DMS53 treated with DMSO at 0.1 percent for 48 hours (cell line): ENCODE measurements at regions not wholly inside any gene's neighbourhood (a gene's known extent, or its start where the extent isn't known, plus 50 kb on each side); places are given as distances from the start of the nearest gene placed in this dataset.

Source experiments
- DNase-seq: peaks from one replicate; lab custom pipeline; 2025; ENCODE audit not compliant: unreplicated experiment; lab: John Stamatoyannopoulos, UW

DNA sequence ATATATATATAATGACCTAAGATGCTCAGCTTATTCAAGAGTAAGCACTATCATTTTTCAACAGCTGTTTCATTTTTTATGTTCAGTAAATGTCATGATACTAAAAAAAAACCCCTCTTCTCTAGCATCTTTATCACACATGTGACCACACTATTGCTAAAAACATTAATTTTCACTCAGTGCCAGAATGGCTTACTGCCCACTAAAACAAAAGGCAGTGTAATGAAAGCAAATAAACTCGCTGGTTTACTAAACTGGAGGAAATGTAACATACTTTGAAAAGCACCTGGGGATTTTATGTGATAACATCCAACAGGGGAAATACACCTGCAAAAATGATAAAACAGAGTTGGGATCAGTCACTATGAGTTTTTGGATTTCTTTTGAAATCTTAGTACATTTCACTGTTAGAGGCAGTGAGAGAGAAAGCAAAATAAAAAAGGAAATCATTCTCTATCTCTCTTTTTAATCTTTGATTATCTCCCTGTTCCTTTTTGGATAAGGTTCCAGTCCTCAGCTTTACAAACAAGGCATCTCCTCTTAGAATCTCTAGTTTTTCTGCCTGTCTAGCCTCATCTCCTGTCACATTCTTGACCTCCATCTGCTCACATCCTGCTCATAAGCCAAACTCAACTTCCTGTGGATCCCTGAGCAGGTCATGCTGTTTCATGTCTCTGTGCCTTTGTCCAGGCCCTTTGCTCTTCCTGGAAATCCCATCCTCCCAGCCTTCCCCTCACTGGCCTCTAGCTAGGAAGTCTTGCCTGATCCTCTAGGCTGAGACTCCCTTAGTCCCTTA is 338.0 kb downstream of the MAN2A1 start:
- no peak for DNase-seq

GRCh38 chr5:110031402-110032140 is 341.8 kb downstream of the MAN2A1 start:
- peak; percentile 10 for DNase-seq

- no peak for DNase-seq
Measured at GRCh38 chr5:110032376-110032775, 342.6 kb downstream of the MAN2A1 start.

- no peak for DNase-seq
Measured at GRCh38 chr5:110034056-110034600, 344.4 kb downstream of the MAN2A1 start.

GRCh38 chr5:110038297-110038997 is 348.7 kb downstream of the MAN2A1 start:
- no peak for DNase-seq

DNA sequence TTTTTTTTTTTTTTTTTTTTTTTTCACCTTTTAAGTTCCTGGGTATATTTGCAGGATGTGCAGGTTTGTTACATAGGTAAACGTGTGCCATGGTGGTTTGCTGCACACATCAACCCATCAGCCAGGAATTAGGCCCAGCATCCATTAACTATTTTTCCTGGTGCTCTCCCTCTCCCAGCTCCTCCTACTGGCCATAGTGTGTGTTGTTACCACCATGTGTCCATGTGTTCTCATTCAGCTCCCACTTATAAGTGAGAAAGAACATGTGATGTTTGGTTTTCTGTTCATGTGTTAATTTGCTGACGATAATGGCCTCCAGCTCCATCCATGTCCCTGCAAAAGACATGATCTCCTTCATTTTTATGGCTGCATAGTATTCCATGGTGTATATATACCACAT is 350.5 kb downstream of the MAN2A1 start:
- no peak for DNase-seq

GRCh38 chr5:110043025-110043424 is 353.3 kb downstream of the MAN2A1 start:
- no peak for DNase-seq

DNA sequence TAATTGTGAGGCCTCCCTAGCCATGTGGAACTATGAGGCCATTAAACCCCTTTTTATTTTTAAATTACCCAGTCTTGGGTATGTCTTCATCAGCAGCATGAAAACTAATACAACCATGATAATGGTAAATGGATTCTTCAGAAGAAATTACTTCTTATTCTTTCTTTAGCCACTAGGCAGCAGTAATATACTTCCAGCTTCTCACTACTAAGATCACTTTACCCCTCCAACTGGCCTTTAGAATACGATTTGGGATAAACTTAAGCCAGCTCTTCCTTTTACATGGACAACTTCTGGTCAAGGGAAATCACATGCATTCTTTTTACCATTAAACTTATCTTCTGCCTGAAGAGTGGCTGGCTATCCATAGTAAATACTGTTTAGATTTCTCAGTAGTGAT is 355.4 kb downstream of the MAN2A1 start:
- no peak for DNase-seq

DNA sequence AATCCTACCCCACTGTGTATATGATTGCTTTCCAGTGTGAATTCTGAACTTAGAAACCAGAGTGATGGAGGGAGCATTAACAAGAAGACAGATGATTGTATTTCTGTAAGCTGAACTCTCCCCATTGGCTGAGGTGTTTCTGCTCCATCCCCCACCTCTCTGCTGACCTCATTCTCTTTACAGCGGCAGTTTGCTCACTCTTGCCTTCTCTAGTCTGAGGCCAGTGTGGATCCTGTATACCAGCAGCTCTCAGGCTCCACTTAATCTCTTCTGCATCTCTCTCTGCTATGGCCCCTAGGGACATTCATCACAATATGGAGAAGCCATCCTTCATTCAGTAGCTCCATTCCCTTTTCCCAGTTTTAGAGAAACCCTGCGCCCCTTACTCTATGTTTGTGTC is 358.8 kb downstream of the MAN2A1 start:
- DNase-seq = no peak

GRCh38 chr5:110049816-110050215 is 360.1 kb downstream of the MAN2A1 start:
- no peak for DNase-seq

- no peak for DNase-seq
Measured at GRCh38 chr5:110050640-110051345, 361.1 kb downstream of the MAN2A1 start.

DNA sequence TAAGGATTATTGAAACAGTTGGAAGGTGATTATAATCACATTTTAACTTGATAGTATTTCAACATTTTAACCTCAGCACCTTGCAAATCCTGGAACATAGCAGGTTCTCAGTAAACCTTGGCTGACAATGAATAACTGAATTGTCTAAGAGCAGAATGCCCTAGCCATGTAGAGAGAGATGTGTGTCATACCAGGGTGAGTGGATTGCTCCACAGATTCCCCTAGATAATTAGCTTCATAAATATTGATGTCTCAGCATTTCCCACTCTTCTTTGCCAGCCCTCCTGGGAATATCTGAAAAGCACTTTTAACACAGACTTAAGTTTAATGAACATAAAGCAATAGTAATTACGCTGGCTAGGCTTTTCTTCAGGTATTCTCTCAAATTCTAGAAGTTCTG is 363.5 kb downstream of the MAN2A1 start:
- DNase-seq = no peak

DNA sequence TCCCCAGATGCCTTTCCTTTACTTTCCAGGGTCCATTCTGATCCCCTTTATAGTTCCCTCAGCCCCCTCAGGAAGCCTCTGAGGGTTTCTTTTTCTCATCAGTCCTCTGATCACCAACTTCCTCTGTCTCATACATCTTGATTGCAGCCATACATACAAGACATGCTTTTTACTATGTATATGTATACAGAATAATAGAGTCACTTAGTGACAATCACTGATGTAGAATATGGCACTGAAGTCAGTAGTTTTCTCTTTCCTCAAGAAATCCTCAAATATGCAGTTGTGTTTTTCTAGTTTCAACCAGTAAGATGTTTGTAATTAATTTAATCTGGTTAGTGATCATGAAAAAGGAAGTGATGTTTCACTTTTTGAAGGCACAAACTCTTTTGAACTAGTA is 364.1 kb downstream of the MAN2A1 start:
- no peak for DNase-seq

GRCh38 chr5:110054240-110054639 is 364.5 kb downstream of the MAN2A1 start:
- peak; percentile 11 for DNase-seq

- no peak for DNase-seq
Measured at GRCh38 chr5:110055302-110055701, 365.6 kb downstream of the MAN2A1 start.

- DNase-seq = no peak
Measured at GRCh38 chr5:110056580-110057114, 366.9 kb downstream of the MAN2A1 start.

GRCh38 chr5:110058175-110058574 is 368.4 kb downstream of the MAN2A1 start:
- DNase-seq = no peak

DNA sequence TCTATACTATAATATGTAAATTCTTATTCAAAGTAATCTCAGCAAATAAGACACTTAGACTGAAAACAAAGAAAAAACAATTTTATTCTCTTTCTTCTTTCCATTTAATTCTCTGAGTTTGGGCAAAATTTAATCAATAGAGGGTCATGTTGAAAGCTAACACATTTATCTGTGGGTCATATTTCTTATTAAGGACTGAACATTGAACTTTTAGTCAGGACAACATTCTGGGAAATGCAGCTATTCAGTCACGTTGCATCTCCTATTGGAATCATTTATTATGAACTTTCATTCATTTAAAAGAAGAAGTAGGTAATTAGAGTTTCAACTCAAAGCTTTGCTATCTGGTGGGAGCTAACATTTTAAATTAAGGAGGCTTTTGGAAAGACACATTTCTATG is 372.5 kb downstream of the MAN2A1 start:
- DNase-seq = no peak

DNA sequence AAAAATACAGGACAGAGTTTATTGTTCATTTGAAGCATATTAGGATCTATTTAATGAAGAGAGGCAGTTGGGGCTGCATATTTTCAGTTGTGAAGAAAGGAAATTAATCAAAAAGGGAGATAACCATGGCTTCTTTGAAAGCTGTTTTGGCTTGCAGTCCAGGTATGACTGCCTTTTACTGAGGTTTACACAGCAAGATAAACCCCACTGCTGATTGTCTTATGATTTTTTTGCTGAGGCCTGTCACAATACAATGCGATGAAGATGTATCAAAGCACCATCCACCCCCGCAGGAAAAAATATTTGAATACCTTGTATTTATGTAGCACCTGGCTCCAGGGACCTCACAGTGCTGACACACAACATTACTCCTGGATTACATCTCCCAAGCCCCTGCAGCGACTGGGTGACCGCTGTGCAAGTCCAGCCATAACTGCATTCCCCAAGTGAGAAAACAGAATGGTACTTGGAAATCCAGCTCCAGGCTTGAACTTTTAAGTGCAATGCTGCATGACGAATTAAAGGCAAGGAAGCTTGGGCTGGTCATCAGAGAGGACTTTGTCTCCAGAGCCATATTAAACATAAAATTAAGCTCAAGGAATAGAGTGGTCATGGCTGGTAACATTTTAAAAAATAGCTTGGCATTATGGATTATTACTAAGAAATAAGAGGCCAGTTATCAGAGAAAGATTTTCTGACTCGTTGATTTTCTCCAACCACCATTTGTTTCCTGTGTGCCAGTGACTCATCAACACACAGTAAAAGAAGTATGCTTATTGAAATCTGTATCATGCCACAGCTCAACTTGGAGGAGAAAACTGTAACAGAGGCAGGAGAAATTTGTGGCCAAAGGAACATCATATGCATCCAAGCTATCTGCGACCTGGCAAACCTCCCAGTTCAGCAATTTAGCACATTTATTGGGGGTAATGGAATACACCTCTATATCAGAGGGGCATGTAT is 374.2 kb downstream of the MAN2A1 start:
- DNase-seq = no peak
